ENCODE measurements at regions not wholly inside any gene's neighbourhood (a gene's known extent, or its start where the extent isn't known, plus 50 kb on each side); places are given as distances from the start of the nearest gene placed in this dataset.

- no peaks in the 10 kb centered on the region for H3K36me3 ChIP-seq (ENCODE audit: insufficient read depth, low read length)
- H3K4me3 ChIP-seq (ENCODE audit: low read length): no peak overlapping the region
- H3K9ac ChIP-seq (ENCODE audit: low read depth, low read length): no peak overlapping the region
- no peaks in the 10 kb centered on the region for H3K9me3 ChIP-seq (replicated peaks; ENCODE audit: low read length)
- no peak overlapping the region for H3K4me2 ChIP-seq (ENCODE audit: low read length)
- no peaks in the 10 kb centered on the region for H3K27me3 ChIP-seq (ENCODE audit: control insufficient read depth, insufficient read depth, low read length)
- no peaks in the 10 kb centered on the region for H3K4me1 ChIP-seq (ENCODE audit: control insufficient read depth, insufficient read depth, low read length)
Observed at GRCh38 chr13:80753866-80754265, 412.9 kb upstream of the SPRY2 start.

DNA sequence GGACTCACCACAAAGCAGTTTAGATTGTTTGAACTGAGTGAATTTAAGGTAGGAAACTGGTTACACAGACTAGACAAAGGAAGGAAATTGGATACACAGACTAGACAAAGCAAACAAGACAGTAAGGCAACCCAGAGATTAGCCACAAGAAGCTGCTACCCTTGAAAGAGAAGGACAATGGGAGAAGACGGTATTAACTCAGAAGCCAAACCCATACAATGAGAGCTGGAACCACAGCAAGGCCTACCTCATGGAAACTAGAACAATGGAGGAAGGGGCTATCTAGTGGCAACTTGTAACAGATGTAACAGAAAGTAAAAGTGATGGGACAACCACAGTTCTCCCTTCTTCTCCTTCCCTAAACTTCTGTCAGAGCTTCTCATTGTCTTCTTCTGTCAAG lies 410.9 kb upstream of the SPRY2 start:
- Histone ChIP-seq H3K9ac (ENCODE audit: low read depth, low read length) (no peak overlapping the region), H3K27me3 (ENCODE audit: control insufficient read depth, insufficient read depth, low read length) (no peaks in the 10 kb centered on the region), H3K9me3 (replicated peaks; ENCODE audit: low read length) (no peaks in the 10 kb centered on the region), H3K4me3 (ENCODE audit: low read length) (no peak overlapping the region), H3K4me2 (ENCODE audit: low read length) (no peak overlapping the region), H3K4me1 (ENCODE audit: control insufficient read depth, insufficient read depth, low read length) (no peaks in the 10 kb centered on the region), H3K36me3 (ENCODE audit: insufficient read depth, low read length) (no peaks in the 10 kb centered on the region)

GRCh38 chr13:80744147-80744914 lies 403.4 kb upstream of the SPRY2 start:
- Histone ChIP-seq H3K9me3 (replicated peaks; ENCODE audit: low read length) (no peaks in the 10 kb centered on the region), H3K4me3 (ENCODE audit: low read length) (no peak overlapping the region), H3K4me1 (ENCODE audit: control insufficient read depth, insufficient read depth, low read length) (no peaks in the 10 kb centered on the region), H3K9ac (ENCODE audit: low read depth, low read length) (no peak overlapping the region), H3K27me3 (ENCODE audit: control insufficient read depth, insufficient read depth, low read length) (no peaks in the 10 kb centered on the region), H3K36me3 (ENCODE audit: insufficient read depth, low read length) (no peaks in the 10 kb centered on the region), H3K4me2 (ENCODE audit: low read length) (no peak overlapping the region)

DNA sequence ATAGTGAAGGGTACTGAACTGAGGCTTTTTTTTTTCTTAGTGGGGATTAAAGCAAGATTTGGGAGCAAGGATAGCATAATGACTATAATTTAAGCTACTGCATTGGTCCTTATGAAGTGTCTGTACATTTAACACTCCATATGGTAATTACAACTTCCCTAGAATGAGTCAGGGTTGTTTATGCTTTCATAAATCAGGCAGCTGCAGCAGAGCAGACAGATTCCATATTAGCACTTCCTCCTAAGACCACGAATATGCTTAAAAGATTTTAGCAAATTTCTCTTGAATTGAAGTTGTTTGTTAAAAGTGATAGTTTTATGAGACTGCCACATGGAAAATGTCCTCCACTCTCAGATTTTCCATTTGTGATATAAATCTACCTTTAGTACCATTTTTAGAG lies 401.1 kb upstream of the SPRY2 start:
- Histone ChIP-seq H3K4me2 (ENCODE audit: low read length) (no peak overlapping the region), H3K36me3 (ENCODE audit: insufficient read depth, low read length) (no peaks in the 10 kb centered on the region), H3K4me3 (ENCODE audit: low read length) (no peak overlapping the region), H3K27me3 (ENCODE audit: control insufficient read depth, insufficient read depth, low read length) (no peaks in the 10 kb centered on the region), H3K9me3 (replicated peaks; ENCODE audit: low read length) (no peaks in the 10 kb centered on the region), H3K9ac (ENCODE audit: low read depth, low read length) (no peak overlapping the region), H3K4me1 (ENCODE audit: control insufficient read depth, insufficient read depth, low read length) (no peaks in the 10 kb centered on the region)

DNA sequence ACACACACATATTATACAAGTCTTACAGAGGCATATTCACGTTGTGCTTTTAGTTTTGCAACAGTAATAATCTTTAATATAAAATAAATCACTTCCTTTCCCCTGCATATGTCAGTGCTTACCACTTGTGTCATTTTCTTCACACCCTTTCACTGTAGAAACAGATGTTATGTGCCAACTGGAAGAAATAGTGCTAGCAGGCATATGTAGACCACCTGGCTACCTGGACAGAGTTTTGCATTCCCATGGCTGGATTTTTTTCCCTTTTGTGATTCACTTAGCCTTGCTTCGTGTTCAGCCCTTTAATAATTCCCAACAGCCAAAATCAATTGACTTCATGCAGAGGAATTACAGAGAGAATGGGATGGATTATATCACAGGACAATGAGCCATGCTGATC lies 399.1 kb upstream of the SPRY2 start:
- no peak overlapping the region for H3K4me3 ChIP-seq (ENCODE audit: low read length)
- no peaks in the 10 kb centered on the region for H3K9me3 ChIP-seq (replicated peaks; ENCODE audit: low read length)
- H3K4me2 ChIP-seq (ENCODE audit: low read length): no peak overlapping the region
- H3K36me3 ChIP-seq (ENCODE audit: insufficient read depth, low read length): no peaks in the 10 kb centered on the region
- H3K9ac ChIP-seq (ENCODE audit: low read depth, low read length): no peak overlapping the region
- H3K27me3 ChIP-seq (ENCODE audit: control insufficient read depth, insufficient read depth, low read length): no peaks in the 10 kb centered on the region
- no peaks in the 10 kb centered on the region for H3K4me1 ChIP-seq (ENCODE audit: control insufficient read depth, insufficient read depth, low read length)

DNA sequence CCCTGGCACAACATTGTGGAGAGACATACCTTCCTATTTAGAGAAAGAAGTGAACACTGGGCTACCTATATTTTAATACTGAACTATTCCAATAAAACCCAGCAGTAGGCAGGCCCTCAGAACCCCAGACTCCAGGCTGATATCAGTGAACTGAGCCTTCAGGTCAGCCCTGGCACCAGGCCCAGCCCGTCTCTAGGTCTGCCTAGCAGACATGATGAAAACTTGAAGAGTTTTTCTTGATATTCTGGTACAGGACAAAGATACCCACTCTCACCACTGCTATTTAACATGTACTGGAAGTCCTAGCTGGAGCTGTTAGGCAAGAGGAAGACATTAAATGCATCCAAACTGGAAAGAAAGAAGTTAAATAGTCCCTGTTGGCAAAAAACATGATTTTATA lies 396.6 kb upstream of the SPRY2 start:
- Histone ChIP-seq H3K36me3 (ENCODE audit: insufficient read depth, low read length) (no peaks in the 10 kb centered on the region), H3K4me1 (ENCODE audit: control insufficient read depth, insufficient read depth, low read length) (no peaks in the 10 kb centered on the region)

GRCh38 chr13:80727321-80727975 lies 386.5 kb upstream of the SPRY2 start:
- H3K36me3 ChIP-seq (ENCODE audit: insufficient read depth, low read length): no peaks in the 10 kb centered on the region

More for the DNA sequence above, 396.6 kb upstream of the SPRY2 start:
- H3K9me3 ChIP-seq (replicated peaks; ENCODE audit: low read length): no peaks in the 10 kb centered on the region
- H3K4me2 ChIP-seq (ENCODE audit: low read length): no peak overlapping the region
- no peak overlapping the region for H3K4me3 ChIP-seq (ENCODE audit: low read length)
- no peak overlapping the region for H3K9ac ChIP-seq (ENCODE audit: low read depth, low read length)
- no peaks in the 10 kb centered on the region for H3K27me3 ChIP-seq (ENCODE audit: control insufficient read depth, insufficient read depth, low read length)

GRCh38 chr13:80726868-80727267 lies 385.9 kb upstream of the SPRY2 start:
- H3K27me3 ChIP-seq (ENCODE audit: control insufficient read depth, insufficient read depth, low read length): no peaks in the 10 kb centered on the region
- no peaks in the 10 kb centered on the region for H3K4me1 ChIP-seq (ENCODE audit: control insufficient read depth, insufficient read depth, low read length)
- no peak overlapping the region for H3K4me3 ChIP-seq (ENCODE audit: low read length)
- no peaks in the 10 kb centered on the region for H3K36me3 ChIP-seq (ENCODE audit: insufficient read depth, low read length)
- H3K9me3 ChIP-seq (replicated peaks; ENCODE audit: low read length): no peaks in the 10 kb centered on the region
- no peak overlapping the region for H3K4me2 ChIP-seq (ENCODE audit: low read length)
- H3K9ac ChIP-seq (ENCODE audit: low read depth, low read length): no peak overlapping the region

More at GRCh38 chr13:80727321-80727975, 386.5 kb upstream of the SPRY2 start:
- Histone ChIP-seq H3K27me3 (ENCODE audit: control insufficient read depth, insufficient read depth, low read length) (no peaks in the 10 kb centered on the region), H3K9ac (ENCODE audit: low read depth, low read length) (no peak overlapping the region), H3K4me3 (ENCODE audit: low read length) (no peak overlapping the region), H3K9me3 (replicated peaks; ENCODE audit: low read length) (no peaks in the 10 kb centered on the region), H3K4me2 (ENCODE audit: low read length) (no peak overlapping the region), H3K4me1 (ENCODE audit: control insufficient read depth, insufficient read depth, low read length) (no peaks in the 10 kb centered on the region)

- Histone ChIP-seq H3K4me2 (ENCODE audit: low read length) (no peak overlapping the region), H3K4me3 (ENCODE audit: low read length) (no peak overlapping the region), H3K9ac (ENCODE audit: low read depth, low read length) (no peak overlapping the region), H3K4me1 (ENCODE audit: control insufficient read depth, insufficient read depth, low read length) (no peaks in the 10 kb centered on the region), H3K36me3 (ENCODE audit: insufficient read depth, low read length) (no peaks in the 10 kb centered on the region), H3K27me3 (ENCODE audit: control insufficient read depth, insufficient read depth, low read length) (no peaks in the 10 kb centered on the region), H3K9me3 (replicated peaks; ENCODE audit: low read length) (no peaks in the 10 kb centered on the region)
Observed at GRCh38 chr13:80721689-80722088, 380.8 kb upstream of the SPRY2 start.

- no peak overlapping the region for H3K4me3 ChIP-seq (ENCODE audit: low read length)
- H3K9me3 ChIP-seq (replicated peaks; ENCODE audit: low read length): no peaks in the 10 kb centered on the region
- H3K4me2 ChIP-seq (ENCODE audit: low read length): no peak overlapping the region
- no peaks in the 10 kb centered on the region for H3K4me1 ChIP-seq (ENCODE audit: control insufficient read depth, insufficient read depth, low read length)
- no peak overlapping the region for H3K9ac ChIP-seq (ENCODE audit: low read depth, low read length)
- no peaks in the 10 kb centered on the region for H3K36me3 ChIP-seq (ENCODE audit: insufficient read depth, low read length)
- H3K27me3 ChIP-seq (ENCODE audit: control insufficient read depth, insufficient read depth, low read length): no peaks in the 10 kb centered on the region
Observed at GRCh38 chr13:80718970-80719369, 378.0 kb upstream of the SPRY2 start.

- Histone ChIP-seq H3K36me3 (ENCODE audit: insufficient read depth, low read length) (no peaks in the 10 kb centered on the region), H3K4me1 (ENCODE audit: control insufficient read depth, insufficient read depth, low read length) (no peaks in the 10 kb centered on the region), H3K27me3 (ENCODE audit: control insufficient read depth, insufficient read depth, low read length) (no peaks in the 10 kb centered on the region), H3K9me3 (replicated peaks; ENCODE audit: low read length) (no peaks in the 10 kb centered on the region), H3K9ac (ENCODE audit: low read depth, low read length) (no peak overlapping the region), H3K4me3 (ENCODE audit: low read length) (no peak overlapping the region), H3K4me2 (ENCODE audit: low read length) (no peak overlapping the region)
Observed at GRCh38 chr13:80717776-80718175, 376.9 kb upstream of the SPRY2 start.

- Histone ChIP-seq H3K4me1 (ENCODE audit: control insufficient read depth, insufficient read depth, low read length) (no peaks in the 10 kb centered on the region), H3K9ac (ENCODE audit: low read depth, low read length) (no peak overlapping the region), H3K36me3 (ENCODE audit: insufficient read depth, low read length) (no peaks in the 10 kb centered on the region), H3K27me3 (ENCODE audit: control insufficient read depth, insufficient read depth, low read length) (no peaks in the 10 kb centered on the region), H3K4me3 (ENCODE audit: low read length) (no peak overlapping the region), H3K9me3 (replicated peaks; ENCODE audit: low read length) (no peaks in the 10 kb centered on the region), H3K4me2 (ENCODE audit: low read length) (no peak overlapping the region)
Observed at GRCh38 chr13:80716610-80717081, 375.7 kb upstream of the SPRY2 start.

Measured in skeletal muscle satellite cell (primary cell).